Testis (tissue), 2 donors: ENCODE measurements at regions not wholly inside any gene's neighbourhood (a gene's known extent, or its start where the extent isn't known, plus 50 kb on each side); places are given as distances from the start of the nearest gene placed in this dataset.

Source experiments
- POLR2A ChIP-seq: fragments of 450-650 bp; IDR thresholded peaks from one replicate; pipeline ENCODE4 v1.6.1; 2017; ENCODE audit warnings: antibody characterized with exemption, mild to moderate bottlenecking, moderate library complexity
- TF ChIP-seq, protein P1 (sequence below), 3 experiments: fragments of 450-650 bp in 2 of 3; fragments of 200-600 bp in 1 of 3; sonication (generic) in 1 of 3; IDR thresholded peaks; one replicate each; pipeline ENCODE4 v1.5.1; 2016 to 2019; ENCODE audit warnings: antibody characterized with exemption in 3 of 3, mild to moderate bottlenecking in 2 of 3, moderate library complexity in 1 of 3

DNA sequence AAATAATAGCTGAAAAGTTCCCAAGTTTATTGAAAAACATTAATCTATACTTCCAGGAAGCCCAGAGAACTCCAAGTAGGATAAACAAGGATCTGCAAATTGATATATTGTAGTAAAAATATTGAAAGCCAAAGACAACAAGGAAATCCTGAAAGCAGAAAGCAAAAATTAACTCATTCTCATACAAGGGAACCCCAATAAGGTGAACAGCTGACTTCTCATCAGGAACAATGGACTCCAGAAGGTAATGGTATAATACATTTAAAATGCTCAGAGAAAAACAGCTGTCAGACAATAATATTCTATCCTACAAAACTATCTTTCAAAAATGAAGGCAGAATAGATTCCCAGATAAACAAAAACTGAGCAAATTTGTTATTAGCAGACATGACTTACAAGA lies 138.1 kb upstream of the BMP4 start:
- TF ChIP-seq, protein P1, sequence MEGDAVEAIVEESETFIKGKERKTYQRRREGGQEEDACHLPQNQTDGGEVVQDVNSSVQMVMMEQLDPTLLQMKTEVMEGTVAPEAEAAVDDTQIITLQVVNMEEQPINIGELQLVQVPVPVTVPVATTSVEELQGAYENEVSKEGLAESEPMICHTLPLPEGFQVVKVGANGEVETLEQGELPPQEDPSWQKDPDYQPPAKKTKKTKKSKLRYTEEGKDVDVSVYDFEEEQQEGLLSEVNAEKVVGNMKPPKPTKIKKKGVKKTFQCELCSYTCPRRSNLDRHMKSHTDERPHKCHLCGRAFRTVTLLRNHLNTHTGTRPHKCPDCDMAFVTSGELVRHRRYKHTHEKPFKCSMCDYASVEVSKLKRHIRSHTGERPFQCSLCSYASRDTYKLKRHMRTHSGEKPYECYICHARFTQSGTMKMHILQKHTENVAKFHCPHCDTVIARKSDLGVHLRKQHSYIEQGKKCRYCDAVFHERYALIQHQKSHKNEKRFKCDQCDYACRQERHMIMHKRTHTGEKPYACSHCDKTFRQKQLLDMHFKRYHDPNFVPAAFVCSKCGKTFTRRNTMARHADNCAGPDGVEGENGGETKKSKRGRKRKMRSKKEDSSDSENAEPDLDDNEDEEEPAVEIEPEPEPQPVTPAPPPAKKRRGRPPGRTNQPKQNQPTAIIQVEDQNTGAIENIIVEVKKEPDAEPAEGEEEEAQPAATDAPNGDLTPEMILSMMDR (IDR thresholded peaks at IDR 0.05) = no peak
- TF ChIP-seq POLR2A = no peak
